ENCODE measurements at regions not wholly inside any gene's neighbourhood (a gene's known extent, or its start where the extent isn't known, plus 50 kb on each side); places are given as distances from the start of the nearest gene placed in this dataset.
"Not testable (repeated sequence)": the region's sequence is repeated elsewhere in the genome, so short reads cannot be mapped to it uniquely, and the experiment has no call there.

DNA sequence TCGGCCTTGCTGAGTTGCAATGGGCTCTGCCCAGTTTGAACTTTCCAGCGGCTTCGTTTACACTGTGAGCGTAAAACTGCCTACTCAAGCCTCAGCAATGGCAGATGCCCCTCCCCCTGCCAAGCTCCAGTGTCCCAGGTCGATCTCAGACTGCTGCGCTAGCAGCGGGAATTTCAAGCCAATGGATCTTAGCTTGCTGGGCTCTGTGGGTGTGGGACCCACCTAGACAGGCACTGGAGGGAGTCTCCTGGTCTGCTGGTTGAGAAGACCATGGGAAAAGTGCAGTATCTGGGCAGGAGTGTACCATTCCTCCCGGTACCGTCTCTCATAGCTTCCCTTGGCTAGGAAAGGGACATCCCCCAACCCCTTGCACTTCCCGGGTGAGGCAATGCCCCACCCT is 88.2 kb downstream of the KLHL28 start:
- no peak for DNase-seq
- in situ Hi-C loops (cut with HindIII; ENCODE audit: low pct_ligation_motif_present, low pct_unique_long_range_greater_than_20kb, low sequenced_read_pairs): no loop called here

DNA sequence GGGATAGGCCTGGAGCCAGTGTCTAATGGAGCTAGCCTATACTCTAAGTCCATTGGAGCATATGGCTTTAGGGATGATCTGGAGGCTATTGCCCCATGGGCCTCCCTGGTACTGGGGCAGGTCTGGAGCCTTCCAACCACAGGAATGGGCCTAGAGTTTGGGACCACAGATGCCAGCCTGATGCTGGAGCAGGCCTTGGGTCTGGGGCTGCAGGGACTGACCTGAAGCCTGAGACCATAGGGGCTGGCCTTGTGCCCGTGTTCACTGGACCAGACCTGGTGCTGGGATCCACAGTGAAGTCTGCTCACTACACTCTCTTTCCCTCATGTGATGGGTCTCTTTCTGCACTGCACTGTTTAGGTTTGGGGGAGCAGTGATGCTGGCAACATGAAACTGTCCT is 95.0 kb downstream of the KLHL28 start:
- DNase-seq: no peak
- in situ Hi-C loops (cut with HindIII; ENCODE audit: low pct_ligation_motif_present, low pct_unique_long_range_greater_than_20kb, low sequenced_read_pairs): no loop called here

DNA sequence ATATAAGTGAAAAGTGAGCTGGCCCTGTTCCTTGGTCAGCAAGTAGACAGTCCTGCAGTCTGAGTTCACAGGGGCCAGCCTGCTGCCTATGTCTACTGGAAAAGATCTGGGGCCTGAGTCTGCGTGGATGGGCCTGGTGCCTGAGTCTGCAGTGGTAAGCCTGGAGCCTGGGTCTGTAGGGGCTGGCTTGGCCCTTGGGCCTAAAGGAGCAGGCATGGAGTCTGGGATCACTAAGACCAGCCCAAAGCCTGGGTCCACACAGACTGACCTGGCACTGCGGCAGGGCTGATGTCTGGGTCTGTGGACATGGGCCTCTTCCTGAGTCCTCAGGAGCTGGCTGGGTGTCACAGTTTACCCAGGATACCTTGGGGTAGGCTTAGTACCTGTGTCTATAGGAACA is 95.4 kb downstream of the KLHL28 start:
- in situ Hi-C loops (cut with HindIII; ENCODE audit: low pct_ligation_motif_present, low pct_unique_long_range_greater_than_20kb, low sequenced_read_pairs): no loop called here
- no peak for DNase-seq

DNA sequence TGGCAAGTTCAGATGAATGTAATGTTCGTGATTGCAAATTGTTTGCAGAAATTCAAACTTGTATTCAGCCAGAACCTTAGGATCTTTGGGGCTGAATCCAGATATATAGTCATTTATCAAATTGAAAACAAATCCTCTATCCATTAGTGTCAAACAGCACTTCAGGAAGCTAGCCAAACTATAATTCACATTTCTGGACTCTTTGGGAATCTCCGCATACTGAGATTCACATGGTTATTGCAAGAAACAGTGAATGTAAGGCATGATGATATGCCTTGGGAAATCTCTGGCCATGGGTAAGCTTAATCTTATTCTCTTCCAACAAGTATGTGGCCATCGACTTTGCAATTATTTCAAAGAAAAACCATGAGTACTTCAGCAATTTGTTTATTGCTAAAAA is 98.5 kb downstream of the KLHL28 start:
- in situ Hi-C loops (cut with HindIII; ENCODE audit: low pct_ligation_motif_present, low pct_unique_long_range_greater_than_20kb, low sequenced_read_pairs): no loop called here
- no peak for DNase-seq

DNA sequence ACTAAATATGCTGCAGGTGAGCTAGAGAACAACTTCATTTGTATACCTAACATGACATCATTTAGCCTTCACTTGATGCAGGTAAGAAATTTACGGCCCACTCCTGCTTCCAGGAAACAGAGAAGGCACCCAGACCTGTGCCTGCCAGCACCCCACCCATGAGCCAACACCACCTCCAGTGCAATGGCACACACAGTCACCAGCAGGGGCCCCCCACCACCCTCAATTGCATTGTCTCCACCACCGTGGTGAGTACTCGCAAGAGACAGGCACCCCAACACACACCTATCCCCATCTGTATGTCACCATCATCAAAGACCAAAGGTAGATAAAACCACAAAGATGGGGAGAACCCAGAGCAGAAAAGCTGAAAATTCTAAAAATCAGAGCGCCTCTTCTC is 107.6 kb downstream of the KLHL28 start:
- in situ Hi-C loops (cut with HindIII; ENCODE audit: low pct_ligation_motif_present, low pct_unique_long_range_greater_than_20kb, low sequenced_read_pairs): no loop called here
- DNase-seq: no peak

DNA sequence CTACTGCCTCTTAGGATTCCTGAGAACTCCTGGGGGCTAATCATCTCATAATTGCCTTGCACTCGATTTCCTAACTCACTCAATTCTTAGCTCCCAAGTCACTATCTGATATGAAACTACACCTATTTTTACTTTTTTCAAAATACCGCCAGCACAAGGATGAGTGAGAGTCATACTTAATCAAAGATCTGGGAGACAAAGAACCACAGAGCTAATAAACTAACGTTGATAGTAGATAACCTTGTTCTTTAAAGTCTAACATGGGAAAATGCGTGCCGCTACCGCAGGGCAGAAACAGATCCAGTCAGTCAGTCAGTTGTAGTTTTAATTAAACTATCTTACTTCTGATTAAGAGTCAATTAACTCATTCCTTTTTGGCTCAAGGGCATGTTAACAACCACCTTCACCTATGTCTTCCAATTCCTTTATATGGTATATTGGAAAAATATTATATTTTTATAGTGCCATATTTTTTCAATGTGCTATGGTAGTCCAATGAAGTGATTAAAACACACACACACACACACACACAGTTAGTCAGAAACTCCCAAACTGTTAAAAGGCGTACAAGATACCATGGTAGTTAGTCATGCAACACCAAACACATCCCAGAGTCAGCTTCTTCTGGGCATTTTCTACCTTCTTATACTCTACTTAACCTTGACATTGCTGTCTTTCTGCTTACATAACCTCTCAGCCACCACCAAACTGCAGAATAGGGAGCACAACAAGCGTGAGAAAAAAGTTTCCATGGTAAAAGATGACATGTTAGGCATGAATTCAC is 114.0 kb downstream of the KLHL28 start:
- no peak for DNase-seq
- in situ Hi-C loops (cut with HindIII; ENCODE audit: low pct_ligation_motif_present, low pct_unique_long_range_greater_than_20kb, low sequenced_read_pairs): no loop called here

DNA sequence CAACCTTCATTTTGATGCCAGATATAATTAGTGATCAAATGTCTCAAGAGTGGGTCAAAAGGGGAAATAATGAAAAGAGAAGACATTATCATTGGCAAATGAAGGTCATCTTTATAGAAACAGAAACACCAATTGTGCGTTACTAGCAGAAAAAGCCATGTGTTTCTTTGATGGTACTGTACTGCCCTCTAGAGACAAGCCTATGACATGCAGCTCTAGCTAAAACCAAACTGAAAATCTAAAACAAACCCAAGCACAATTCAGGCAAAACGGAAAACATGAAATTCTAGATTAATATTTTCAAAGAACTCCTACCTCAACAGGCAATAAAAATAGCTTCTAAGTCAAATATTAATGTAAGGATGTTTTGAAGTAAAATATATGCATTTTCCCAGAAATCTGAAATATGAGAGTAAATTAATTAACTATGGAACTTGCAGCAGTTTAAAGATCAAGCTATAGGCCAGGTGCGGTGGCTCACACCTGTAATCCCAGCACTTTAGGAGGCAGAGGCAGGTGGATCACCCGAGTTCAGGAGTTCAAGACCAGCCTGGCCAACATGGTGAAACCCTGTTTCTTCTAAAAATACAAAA is 115.4 kb downstream of the KLHL28 start:
- DNase-seq: peak; percentile 52

DNA sequence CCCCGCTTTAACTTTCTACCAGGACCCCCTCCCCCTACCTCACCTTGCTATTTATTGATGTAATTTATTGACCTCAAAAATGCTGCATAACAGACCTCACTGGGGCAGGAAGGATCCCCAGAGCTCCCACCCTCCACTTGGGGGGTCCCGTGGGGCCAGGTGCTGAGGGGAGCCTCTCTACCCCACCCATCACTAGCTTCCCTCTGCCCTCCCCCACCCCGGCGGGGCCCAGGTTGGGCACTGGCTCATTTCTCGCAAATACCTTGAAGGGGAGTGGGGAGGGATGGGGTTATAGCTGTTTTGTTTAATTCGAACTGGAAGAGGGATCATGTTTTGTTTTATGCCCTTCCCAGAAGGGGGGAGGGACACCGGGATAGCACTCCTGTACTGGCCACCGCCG is 125.8 kb downstream of the KLHL28 start:
- DNase-seq; in situ Hi-C loops (cut with HindIII; ENCODE audit: low pct_ligation_motif_present, low pct_unique_long_range_greater_than_20kb, low sequenced_read_pairs): not testable (repeated sequence)

More for the DNA sequence above, 115.4 kb downstream of the KLHL28 start:
- in situ Hi-C loops (cut with HindIII; ENCODE audit: low pct_ligation_motif_present, low pct_unique_long_range_greater_than_20kb, low sequenced_read_pairs): no loop called here

DNA sequence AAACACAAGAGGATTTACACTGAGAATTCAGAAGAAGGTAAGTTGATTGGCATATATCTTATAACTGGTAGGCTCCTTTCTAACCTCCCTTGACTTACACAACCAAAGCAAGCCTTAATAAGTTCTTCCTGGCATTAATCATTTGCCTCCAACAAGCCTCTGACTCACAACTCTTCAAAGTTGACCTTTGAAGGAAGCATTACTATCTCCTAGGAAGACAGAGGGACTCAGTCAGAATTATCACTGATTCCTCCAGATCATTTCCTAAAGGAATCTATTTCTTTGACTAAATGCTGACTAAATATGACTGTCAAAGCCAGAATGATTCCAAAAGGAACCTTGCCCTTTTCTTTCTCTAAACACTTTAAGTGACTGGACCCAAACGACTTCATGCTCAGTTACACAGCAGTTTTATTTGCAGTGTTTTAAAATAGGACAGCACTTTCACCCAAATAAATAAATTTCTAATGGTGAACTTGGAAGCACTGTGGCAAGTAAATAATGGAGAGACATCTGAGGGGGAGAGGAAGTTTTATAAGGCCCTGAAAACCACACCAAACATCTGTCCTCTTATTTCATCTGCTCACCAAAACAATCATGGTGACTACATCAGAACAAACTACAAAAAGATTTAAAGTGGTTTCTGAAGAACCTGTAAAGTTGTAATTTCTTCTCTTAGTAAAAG is 128.2 kb downstream of the KLHL28 start:
- in situ Hi-C loops (cut with HindIII; ENCODE audit: low pct_ligation_motif_present, low pct_unique_long_range_greater_than_20kb, low sequenced_read_pairs): no loop called here
- peak; percentile 57 for DNase-seq

DNA sequence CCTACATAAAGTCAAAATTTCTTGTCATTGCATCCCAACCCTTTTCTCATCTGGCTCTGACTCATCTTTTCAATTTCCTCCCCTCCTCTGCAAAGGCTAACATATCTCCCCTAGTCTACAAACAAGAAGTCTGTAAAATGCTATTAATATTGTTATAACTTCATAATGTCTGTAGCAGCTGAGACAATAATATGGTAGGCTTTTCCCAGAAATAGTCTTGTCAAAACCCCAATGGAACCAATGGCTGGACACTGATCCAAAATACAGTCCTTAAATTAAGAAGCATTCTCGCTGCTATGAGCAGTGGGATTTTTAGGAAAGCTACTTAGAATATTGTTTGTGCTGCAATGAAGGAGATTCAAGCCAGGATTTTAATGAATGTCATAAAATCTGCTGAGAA is 131.4 kb downstream of the KLHL28 start:
- in situ Hi-C loops (cut with HindIII; ENCODE audit: low pct_ligation_motif_present, low pct_unique_long_range_greater_than_20kb, low sequenced_read_pairs): no loop called here
- DNase-seq: no peak

DNA sequence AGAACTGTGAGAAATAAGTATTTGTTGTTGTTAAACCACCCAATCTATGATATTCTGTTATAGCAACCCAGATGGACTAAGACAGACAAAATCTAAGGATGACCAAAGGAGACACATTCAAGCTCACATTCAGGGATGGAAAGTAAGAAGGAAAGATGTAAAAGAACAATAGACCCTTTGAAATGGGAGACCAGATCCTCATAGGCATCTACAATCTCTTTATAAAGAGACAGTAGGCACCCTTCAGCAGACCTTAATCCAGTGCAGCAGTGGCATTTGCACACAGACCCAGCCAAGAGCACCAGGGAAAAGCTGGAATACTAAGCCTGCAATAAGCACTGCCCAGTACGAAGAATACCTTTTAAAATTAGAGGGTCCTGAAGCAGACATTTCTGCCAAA is 132.7 kb downstream of the KLHL28 start:
- DNase-seq: no peak
- in situ Hi-C loops (cut with HindIII; ENCODE audit: low pct_ligation_motif_present, low pct_unique_long_range_greater_than_20kb, low sequenced_read_pairs): no loop called here

DNA sequence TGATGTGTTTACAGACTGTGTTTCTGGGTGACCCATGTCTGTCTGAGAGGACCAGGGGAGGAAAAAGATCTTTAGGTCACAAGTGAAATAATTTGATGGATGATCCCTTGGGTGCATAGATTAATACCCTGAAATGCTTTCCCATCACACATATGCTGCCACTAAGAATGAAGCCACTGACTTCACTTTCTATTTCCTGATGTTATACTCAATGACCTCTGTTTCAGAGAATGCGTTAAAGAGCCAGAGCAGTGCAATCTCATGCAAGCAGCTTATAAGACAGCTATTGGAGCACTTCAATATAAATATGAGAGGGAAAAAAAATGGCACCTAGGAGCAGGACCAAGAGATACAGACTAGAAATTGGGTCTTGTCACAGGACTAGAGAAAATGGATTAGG is 133.7 kb downstream of the KLHL28 start:
- DNase-seq: no peak

DNA sequence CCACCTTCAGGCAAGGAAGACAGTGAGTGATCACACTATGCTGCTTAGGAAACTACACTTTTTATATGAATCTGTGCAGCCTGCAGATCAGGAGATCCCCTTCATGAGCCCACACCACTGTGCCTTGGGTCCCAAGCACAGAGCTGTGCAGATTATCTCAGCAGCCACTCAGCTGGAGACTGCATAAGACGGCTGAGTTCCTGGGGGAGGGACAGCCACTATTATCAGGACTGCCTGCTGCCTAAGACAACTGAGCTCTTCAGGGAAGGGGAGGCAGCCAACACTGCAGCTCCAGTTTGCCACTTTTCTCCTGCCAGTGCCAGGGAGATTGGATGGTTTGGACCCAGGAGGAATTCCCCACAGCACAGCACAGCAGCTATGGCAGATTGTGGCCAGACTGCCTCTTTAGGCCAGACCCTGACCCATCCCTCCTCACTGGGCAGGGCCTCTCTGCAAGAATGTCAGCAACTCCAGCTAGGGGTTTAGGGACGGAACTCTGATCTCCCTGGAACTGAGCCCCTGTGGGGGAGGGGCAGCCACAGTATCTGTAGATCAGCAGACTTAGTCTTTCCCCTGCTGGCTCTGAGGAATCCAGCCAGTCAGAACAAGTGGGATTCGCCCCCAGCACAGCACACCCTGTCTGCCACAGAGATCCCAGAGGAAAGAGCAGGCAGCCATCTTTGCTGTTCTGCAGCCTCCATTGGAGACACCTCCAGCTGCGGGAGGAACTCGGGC is 141.3 kb downstream of the KLHL28 start:
- DNase-seq: no peak

More for the DNA sequence above, 133.7 kb downstream of the KLHL28 start:
- in situ Hi-C loops (cut with HindIII; ENCODE audit: low pct_ligation_motif_present, low pct_unique_long_range_greater_than_20kb, low sequenced_read_pairs): no loop called here

DNA sequence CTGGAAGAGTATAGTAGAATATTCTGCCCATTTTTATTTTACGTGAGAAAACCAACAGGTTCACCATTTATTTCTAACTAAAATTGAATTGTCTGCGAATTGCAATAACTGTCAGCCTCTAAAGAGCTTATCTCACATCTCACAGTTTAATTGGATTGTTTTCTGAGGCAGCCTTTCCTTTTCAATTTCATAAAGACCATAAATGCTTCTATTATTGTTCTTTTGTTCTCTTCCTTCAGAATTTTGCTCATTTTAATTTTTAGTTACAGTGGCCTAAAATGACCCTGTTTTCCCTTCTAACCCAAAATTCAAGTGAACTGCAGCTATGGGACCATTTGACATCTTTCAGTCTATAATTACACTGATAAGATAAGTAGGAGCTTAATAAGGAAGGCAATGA is 147.6 kb downstream of the KLHL28 start:
- in situ Hi-C loops (cut with HindIII; ENCODE audit: low pct_ligation_motif_present, low pct_unique_long_range_greater_than_20kb, low sequenced_read_pairs): no loop called here
- no peak for DNase-seq

More for the DNA sequence above, 141.3 kb downstream of the KLHL28 start:
- in situ Hi-C loops (cut with HindIII; ENCODE audit: low pct_ligation_motif_present, low pct_unique_long_range_greater_than_20kb, low sequenced_read_pairs): no loop called here

DNA sequence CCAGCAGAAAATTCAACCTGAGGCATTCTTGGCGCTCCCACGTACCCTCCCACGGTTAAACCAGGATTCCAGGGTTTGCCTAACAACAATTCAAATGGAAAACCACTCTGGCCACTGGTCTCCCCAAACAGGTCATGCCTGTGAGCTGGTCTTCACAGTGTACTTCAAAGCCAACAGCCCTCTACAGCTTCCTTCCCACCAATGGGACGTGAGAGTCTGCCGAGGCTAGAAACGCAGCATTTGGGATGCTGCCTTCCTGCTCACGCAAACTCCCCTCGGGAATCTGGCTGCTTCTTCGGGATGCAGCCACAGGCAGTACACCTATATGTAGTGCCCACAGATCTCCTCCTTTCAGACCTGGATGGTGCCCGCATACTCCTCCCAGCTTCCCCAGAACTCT is 149.1 kb downstream of the KLHL28 start:
- in situ Hi-C loops (cut with HindIII; ENCODE audit: low pct_ligation_motif_present, low pct_unique_long_range_greater_than_20kb, low sequenced_read_pairs): no loop called here
- no peak for DNase-seq

DNA sequence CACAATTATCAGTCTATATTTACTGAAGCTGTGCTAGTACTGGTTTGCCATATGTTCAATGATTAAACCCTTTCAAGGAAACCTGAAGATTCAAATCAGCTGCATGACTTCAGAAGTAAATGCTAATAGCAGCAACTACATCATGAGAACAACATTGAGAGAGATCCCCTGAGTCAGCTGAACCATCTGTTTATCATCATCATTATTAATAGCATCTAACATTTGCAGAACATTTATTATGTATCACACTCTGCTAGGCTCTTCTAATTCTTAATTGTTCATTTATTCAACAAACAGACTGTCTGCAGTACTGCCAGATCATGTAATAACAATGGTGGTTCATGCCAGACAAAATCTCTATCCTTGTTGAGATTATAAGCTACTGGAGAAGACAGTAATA is 157.4 kb downstream of the KLHL28 start:
- in situ Hi-C loops (cut with HindIII; ENCODE audit: low pct_ligation_motif_present, low pct_unique_long_range_greater_than_20kb, low sequenced_read_pairs): no loop called here
- no peak for DNase-seq

DNA sequence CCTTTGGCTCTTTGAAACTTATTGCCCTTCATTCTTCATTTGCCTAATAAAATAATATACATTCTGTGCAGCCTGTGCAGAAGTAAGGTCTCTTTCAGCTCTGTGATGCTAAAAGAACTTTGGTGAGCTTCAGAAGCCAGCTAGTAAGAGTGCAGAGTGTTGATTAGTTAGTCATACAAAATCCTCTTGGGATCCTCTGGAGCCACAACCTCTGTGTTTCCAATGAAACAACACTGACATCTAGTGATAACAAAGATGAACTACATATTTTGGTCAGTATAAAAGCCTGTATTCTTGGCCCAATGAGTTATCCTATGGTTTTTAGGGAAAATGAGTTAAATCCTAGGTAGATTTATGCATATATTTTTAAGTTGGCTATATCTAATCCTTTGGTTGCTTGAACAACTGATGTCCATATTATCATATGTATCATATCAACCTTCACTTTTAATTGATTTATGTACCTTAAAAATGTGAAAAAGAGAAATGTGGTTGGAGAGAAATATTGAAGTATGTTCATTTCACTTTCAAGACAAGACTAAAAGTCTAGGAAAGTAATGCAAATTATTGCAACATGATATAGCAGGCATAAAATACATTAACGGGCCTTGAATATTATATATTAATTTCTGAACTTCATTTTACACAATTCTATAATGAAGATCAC is 158.4 kb downstream of the KLHL28 start:
- in situ Hi-C loops (cut with HindIII; ENCODE audit: low pct_ligation_motif_present, low pct_unique_long_range_greater_than_20kb, low sequenced_read_pairs): no loop called here
- peak; percentile 69 for DNase-seq

DNA sequence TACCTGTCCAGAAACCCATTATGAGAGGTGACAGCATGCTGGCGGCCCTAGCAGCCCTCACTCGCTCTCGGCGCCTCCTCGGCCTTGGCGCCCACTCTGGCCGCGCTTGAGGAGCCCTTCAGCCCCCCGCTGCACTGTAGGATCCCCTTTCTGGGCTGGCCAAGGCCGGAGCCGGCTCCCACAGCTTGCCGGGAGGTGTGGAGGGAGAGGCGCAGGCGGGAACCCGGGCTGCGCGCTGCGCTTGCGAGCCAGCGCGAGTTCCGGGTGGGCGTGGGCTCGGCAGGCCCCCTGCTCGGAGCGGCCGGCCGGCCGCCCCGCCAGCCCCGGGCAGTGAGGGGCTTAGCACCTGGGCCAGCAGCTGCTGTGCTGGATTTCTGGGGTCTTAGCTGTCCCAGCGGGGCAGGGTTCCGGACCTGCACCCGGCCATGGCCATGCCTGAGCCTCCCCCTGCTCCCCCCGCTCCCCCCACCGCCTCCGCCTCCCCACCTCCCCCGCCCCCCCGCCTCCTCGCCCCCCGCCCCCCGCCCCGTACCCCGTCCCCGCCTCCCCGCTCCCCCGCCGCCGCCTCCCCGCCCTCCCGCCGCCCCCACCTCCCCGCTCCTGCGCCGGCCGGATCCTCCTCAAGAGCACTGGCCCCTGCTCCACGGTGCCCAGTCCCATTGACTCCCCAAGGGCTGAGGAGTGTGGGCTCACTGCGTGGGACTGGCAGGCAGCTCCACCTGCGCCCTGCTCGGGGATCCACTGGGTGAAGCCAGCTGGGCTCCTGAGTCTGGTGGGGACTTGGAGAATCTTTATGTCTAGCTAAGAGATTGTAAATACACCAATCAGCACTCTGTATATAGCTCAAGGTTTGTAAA is 163.1 kb downstream of the KLHL28 start:
- no peak for DNase-seq

More for the DNA sequence above, 163.1 kb downstream of the KLHL28 start:
- in situ Hi-C loops (cut with HindIII; ENCODE audit: low pct_ligation_motif_present, low pct_unique_long_range_greater_than_20kb, low sequenced_read_pairs): no loop called here
